Sigmoid colon (tissue), 6 donors: ENCODE measurements at regions not wholly inside any gene's neighbourhood (a gene's known extent, or its start where the extent isn't known, plus 50 kb on each side); places are given as distances from the start of the nearest gene placed in this dataset.

Experiments
- DNase-seq: peaks from one replicate; pipeline ENCODE4 v3.0.0-alpha.2; 2019
- H3K27ac ChIP-seq, 4 donors: fragments of 200-600 bp; sonication (generic); one replicate each; pipeline ENCODE4 v1.5.1; 2016 to 2019; ENCODE audit warnings: mild to moderate bottlenecking in 1 of 4
- H3K27me3 ChIP-seq, 3 donors: fragments of 200-600 bp; sonication (generic); one replicate each; pipeline ENCODE4 v1.5.1; 2019; ENCODE audit warnings: mild to moderate bottlenecking in 1 of 3
- H3K36me3 ChIP-seq, 4 donors: fragments of 200-600 bp; sonication (generic); one replicate each; pipeline ENCODE4 v1.5.1; 2016 to 2019
- H3K4me1 ChIP-seq, 4 donors: fragments of 200-600 bp; sonication (generic); one replicate each; pipeline ENCODE4 v1.5.1; 2017 to 2019
- H3K4me3 ChIP-seq, 4 donors: fragments of 200-600 bp; sonication (generic); one replicate each; pipeline ENCODE4 v1.5.1; 2017 to 2019; ENCODE audit warnings: mild to moderate bottlenecking in 2 of 4, moderate library complexity in 1 of 4
- H3K9me3 ChIP-seq, 4 donors: fragments of 200-600 bp in 3 of 4; sonication (generic) in 3 of 4; one replicate each; pipeline versions ENCODE4 v1.5.1 to v1.6.1; 2013 to 2019
- CTCF ChIP-seq, 4 experiments: fragments of 450-650 bp in 3 of 4; fragments of 200-600 bp in 1 of 4; IDR thresholded peaks; one replicate each; pipeline ENCODE4 v1.5.1; 2016 to 2019; ENCODE audit warnings: antibody characterized with exemption in 4 of 4, mild to moderate bottlenecking in 3 of 4, moderate library complexity in 2 of 4
- EP300 ChIP-seq, 4 donors: sonication (generic); formaldehyde crosslinking; IDR thresholded peaks; one replicate each; pipeline ENCODE4 v1.6.1; 2017; ENCODE audit warnings: antibody characterized with exemption in 4 of 4
- POLR2A ChIP-seq, 2 donors: fragments of 450-650 bp; IDR thresholded peaks; one replicate each; pipeline ENCODE4 v1.6.1; 2016; ENCODE audit warnings: antibody characterized with exemption in 2 of 2, mild to moderate bottlenecking in 2 of 2, moderate library complexity in 2 of 2
- POLR2AphosphoS5 ChIP-seq, 4 donors: sonication (generic); formaldehyde crosslinking; IDR thresholded peaks; one replicate each; pipeline ENCODE4 v1.6.1; 2017; ENCODE audit warnings: antibody characterized with exemption in 4 of 4
- WGBS, 2 donors: extraction: QIAGEN DNeasy Blood & Tissue Kit; methylation state at CpG; one replicate each; pipeline ENCODE4 v1.1.7; 2013; 5-methylcytosine and 5-hydroxymethylcytosine counted together
- intact Hi-C: fragments of 100-400 bp; cut with DNase I; formaldehyde crosslinking; loops from one replicate; pipeline ENCODE4 v1.15.1; 2023
- donor health status: healthy with polysubstance abuse.
- donor health status: healthy.

GRCh38 chr1:4309676-4310320 is 344.6 kb upstream of the AJAP1 start:
- intact Hi-C loops: no loop called here
- TF ChIP-seq POLR2A (IDR thresholded peaks at IDR 0.05): no peak
- TF ChIP-seq POLR2AphosphoS5 (IDR thresholded peaks at IDR 0.05): no peak
- no peak for TF ChIP-seq EP300 (IDR thresholded peaks at IDR 0.05)
- TF ChIP-seq CTCF (IDR thresholded peaks at IDR 0.05): no peak
- no peak overlapping the region for H3K27ac ChIP-seq
- H3K36me3 ChIP-seq: no peaks in the 10 kb centered on the region
- H3K9me3 ChIP-seq: peaks cover 0 to 14% (median 4%) of the 10 kb centered on the region in 4 donors
- no peaks in the 10 kb centered on the region for H3K4me1 ChIP-seq
- H3K4me3 ChIP-seq: no peak overlapping the region
- DNase-seq: no peak
- WGBS, 2 donors: 49 to 67% methylated on average over 9 of the region's 9 CpGs
- no peaks in the 10 kb centered on the region for H3K27me3 ChIP-seq

DNA sequence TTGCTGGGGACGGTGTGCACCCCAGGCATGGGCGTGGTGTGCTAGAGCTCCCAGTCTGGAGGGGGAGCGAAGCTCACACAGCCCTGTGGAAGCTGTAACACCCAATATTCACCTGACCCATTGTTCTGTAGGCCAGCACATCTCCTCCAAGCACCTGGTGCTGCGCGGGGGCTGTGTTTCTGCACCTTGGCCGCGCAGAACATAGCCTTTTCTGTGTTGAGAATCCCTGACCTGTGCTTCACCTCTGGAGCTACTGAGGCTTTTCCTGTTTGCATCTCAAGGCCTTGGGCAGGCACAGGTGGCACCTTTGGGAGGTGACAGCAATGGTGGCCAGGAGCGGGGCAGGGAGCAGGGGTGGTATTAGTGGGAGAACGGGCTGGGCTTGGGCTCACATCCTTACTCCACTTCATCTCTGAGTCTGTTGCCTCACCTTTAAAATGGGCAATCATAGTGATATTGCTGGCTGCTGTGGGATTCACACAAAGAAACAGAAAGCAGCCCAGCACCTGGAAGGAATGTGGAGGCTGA is 343.9 kb upstream of the AJAP1 start:
- Histone ChIP-seq H3K27me3 (no peaks in the 10 kb centered on the region), H3K9me3 (peaks cover 0 to 16% (median 4%) of the 10 kb centered on the region in 4 donors), H3K27ac (no peak overlapping the region), H3K4me1 (no peaks in the 10 kb centered on the region), H3K36me3 (no peaks in the 10 kb centered on the region), H3K4me3 (no peak overlapping the region)
- no peak for TF ChIP-seq POLR2AphosphoS5 (IDR thresholded peaks at IDR 0.05)
- TF ChIP-seq EP300 (IDR thresholded peaks at IDR 0.05): no peak
- TF ChIP-seq CTCF (IDR thresholded peaks at IDR 0.05): no peak
- no peak for TF ChIP-seq POLR2A (IDR thresholded peaks at IDR 0.05)
- WGBS, 2 donors: 80 to 90% methylated on average over 9 of the region's 9 CpGs
- intact Hi-C loops: no loop called here
- no peak for DNase-seq

GRCh38 chr1:4312024-4312423 is 342.4 kb upstream of the AJAP1 start:
- Histone ChIP-seq H3K4me1 (no peaks in the 10 kb centered on the region), H3K27me3 (no peaks in the 10 kb centered on the region), H3K4me3 (no peak overlapping the region), H3K9me3 (peaks cover 0 to 16% (median 4%) of the 10 kb centered on the region in 4 donors), H3K36me3 (no peaks in the 10 kb centered on the region), H3K27ac (no peak overlapping the region)
- intact Hi-C loops: no loop called here
- 77 to 88% methylated on average over 6 of the region's 6 CpGs for WGBS, 2 donors
- TF ChIP-seq EP300 (IDR thresholded peaks at IDR 0.05) (no peak), POLR2A (IDR thresholded peaks at IDR 0.05) (no peak), CTCF (IDR thresholded peaks at IDR 0.05) (no peak), POLR2AphosphoS5 (IDR thresholded peaks at IDR 0.05) (no peak)
- DNase-seq: no peak

GRCh38 chr1:4315202-4315601 is 339.2 kb upstream of the AJAP1 start:
- no peaks in the 10 kb centered on the region for H3K4me1 ChIP-seq
- TF ChIP-seq EP300 (IDR thresholded peaks at IDR 0.05) (no peak), CTCF (IDR thresholded peaks at IDR 0.05) (no peak), POLR2A (IDR thresholded peaks at IDR 0.05) (no peak), POLR2AphosphoS5 (IDR thresholded peaks at IDR 0.05) (no peak)
- H3K27ac ChIP-seq: no peak overlapping the region
- intact Hi-C loops: no loop called here
- H3K4me3 ChIP-seq: no peak overlapping the region
- no peaks in the 10 kb centered on the region for H3K27me3 ChIP-seq
- 66 to 71% methylated on average over 4 of the region's 4 CpGs for WGBS, 2 donors
- DNase-seq: no peak
- H3K36me3 ChIP-seq: no peaks in the 10 kb centered on the region
- peaks cover 0 to 16% (median 4%) of the 10 kb centered on the region in 4 donors for H3K9me3 ChIP-seq

DNA sequence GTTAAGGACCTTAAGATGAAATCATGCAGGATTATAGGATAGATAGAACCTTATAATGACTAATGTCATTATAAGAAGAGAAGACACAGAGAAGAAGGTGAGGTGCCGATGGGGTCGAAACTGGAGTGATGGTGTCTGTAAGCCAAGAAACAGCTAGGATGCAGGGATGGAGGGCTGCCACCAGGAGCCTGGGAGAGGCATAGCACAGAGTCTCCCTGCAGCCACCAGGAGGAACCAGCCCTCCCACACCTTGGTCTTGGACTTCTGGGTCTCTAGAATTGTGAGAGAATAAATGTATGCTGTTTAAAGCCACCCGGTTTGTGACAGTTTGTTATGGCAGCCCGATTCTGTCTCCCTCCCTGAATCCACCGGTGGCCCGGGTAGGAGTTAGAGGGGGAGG is 337.2 kb upstream of the AJAP1 start:
- H3K27me3 ChIP-seq: no peaks in the 10 kb centered on the region
- TF ChIP-seq EP300 (IDR thresholded peaks at IDR 0.05) (no peak), CTCF (IDR thresholded peaks at IDR 0.05) (no peak), POLR2A (IDR thresholded peaks at IDR 0.05) (no peak), POLR2AphosphoS5 (IDR thresholded peaks at IDR 0.05) (no peak)
- no peak for DNase-seq
- no peak overlapping the region for H3K27ac ChIP-seq
- H3K4me1 ChIP-seq: no peaks in the 10 kb centered on the region
- H3K9me3 ChIP-seq: peaks cover 0 to 16% (median 4%) of the 10 kb centered on the region in 4 donors
- no peak overlapping the region for H3K4me3 ChIP-seq
- no peaks in the 10 kb centered on the region for H3K36me3 ChIP-seq
- WGBS, 2 donors: 68 to 79% methylated on average over 6 of the region's 6 CpGs
- intact Hi-C loops: no loop called here
